Activated CD4-positive, alpha-beta T cell treated with anti-CD3 and anti-CD28 coated beads, Interleukin-2, amount 50 U/mL, for 1 hour (primary cell): ENCODE measurements at regions not wholly inside any gene's neighbourhood (a gene's known extent, or its start where the extent isn't known, plus 50 kb on each side); places are given as distances from the start of the nearest gene placed in this dataset.
"Not testable (repeated sequence)": the region's sequence is repeated elsewhere in the genome, so short reads cannot be mapped to it uniquely, and the experiment has no call there.

Source experiments
- DNase-seq: peaks from one replicate; pipeline ENCODE4 v3.0.0-alpha.2; 2020

DNA sequence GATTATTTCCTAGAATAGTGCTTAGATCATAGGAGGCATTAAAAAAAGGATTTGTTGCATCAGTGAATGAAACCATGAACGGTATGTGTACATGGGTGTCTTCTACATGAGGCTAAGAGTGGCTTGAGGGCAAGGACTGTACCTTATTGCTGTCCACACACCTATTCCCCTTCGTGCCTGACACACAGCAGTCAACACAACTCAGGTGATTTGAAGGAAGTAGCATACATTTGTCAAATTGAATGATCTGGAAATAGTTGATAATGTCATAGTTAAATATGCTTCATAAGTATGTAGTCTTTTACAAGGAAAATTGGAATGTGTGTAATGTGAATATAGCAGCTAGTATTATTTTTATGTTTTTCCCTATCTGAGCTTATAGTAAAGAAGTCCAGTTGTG is 189.0 kb upstream of the DAB1 start:
- DNase-seq = no peak

DNA sequence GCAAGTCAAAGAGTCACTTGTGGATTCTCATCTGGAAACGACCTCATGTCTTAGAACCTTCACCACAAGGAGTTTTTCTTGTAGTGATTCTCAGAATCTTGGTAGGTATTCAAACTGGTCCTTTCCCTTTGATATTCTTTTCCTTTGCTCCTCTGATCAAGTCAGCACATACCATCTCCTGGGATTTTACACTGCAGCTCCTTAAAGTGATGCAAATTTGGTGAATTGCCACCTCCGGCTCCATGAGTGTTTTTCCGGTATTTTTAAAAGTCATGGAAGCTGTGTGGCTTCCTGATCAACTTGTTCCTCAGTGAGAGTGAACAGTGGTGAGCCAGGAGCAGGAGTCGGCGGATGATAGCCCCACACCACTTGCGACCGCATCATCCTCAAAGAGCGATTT is 182.1 kb upstream of the DAB1 start:
- no peak for DNase-seq

- no peak for DNase-seq
Observed at GRCh38 chr1:57603696-57604095, 179.8 kb upstream of the DAB1 start.

DNA sequence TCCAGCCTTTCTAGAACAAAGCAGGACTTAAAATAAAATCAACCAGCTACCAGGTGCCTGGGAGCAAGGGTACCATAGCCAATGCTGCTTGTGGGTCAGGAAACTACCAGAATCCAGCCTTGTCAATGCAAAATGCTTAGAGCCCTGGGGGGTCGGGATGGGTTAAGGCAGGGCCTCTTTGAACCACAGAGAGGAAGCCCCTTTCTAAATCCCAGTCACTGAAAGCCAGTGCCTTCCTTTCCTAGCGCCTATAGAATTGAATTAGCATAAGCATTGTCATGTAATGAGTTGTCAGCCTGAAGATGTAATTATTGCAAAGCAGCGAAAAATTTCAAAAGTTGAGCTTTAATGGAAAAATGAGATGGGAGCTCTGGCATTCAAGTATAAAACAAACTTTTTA is 176.6 kb upstream of the DAB1 start:
- DNase-seq = no peak

DNA sequence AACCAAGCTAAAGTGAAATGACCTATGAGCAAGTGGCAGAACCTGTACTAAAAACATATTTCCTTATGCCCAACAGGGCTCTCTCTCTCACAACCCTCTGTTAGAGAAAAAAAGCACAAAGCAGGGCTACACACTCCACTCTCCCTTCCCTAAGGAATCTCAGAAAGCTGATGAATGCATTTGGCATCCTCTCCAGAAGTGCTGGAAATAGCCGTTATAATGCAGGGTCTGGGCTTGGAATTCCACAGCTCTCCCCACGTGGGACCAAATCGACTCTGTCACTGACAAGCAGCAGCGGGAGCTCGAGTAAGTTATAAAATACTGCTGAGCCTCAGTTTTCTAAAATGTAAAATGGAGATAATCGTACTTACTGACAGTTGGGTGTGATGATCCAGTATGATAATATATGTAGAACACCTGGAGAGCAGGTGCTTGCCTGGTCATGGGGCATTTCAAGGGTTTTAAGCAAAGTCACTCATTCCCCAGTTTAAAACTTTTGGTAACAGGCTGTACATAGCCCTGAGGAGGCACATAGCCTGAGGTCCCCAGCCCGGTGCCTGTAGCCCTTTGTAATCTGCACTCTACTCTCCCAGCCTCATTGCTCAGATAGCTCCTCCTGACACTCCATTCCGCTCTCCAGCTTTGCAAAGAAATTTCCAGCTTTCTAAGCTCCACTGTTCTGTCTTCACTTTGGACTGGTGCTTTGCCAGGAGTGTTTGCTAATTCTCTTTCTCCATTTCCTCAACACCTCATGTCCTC is 175.6 kb upstream of the DAB1 start:
- DNase-seq = no peak

- DNase-seq = no peak
Observed at GRCh38 chr1:57597036-57597435, 173.2 kb upstream of the DAB1 start.

DNA sequence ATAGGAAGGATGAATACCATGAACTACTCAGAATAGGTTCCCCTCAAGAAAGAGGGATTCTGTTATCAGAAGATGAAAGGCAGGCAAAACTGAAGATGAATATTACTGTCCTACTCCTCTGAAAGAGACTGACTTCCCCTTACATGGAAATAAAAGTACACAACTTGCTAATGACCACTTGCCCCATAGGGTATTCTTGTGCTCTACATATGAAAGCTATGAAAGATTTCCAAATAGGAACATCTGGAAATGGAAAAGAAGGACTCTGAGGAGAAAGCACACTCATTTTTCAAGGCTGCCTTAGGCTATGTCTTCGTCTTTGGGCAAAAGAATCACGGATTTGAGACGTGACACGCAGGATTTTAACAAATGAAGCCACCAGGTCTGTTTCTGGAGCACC is 170.1 kb upstream of the DAB1 start:
- DNase-seq = no peak

DNA sequence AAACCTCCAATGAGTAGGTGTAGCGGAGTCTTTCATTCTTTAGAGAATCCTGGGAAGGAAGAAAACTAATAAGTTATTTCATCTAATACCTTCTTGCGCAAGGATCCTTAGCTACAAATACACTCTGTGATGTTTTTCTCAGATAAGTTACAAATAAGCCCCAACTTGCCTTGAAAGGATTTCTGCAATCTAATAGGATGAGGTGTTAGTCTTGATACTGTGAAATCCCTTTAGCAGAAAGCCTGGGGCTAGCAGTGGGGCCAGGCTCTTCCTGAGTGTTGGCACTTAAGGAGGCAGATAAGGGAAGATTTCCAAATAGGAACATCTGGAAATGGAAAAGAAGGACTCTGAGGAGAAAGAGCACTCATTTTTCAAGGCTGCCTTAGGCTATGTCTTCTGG is 168.0 kb upstream of the DAB1 start:
- DNase-seq = no peak

DNA sequence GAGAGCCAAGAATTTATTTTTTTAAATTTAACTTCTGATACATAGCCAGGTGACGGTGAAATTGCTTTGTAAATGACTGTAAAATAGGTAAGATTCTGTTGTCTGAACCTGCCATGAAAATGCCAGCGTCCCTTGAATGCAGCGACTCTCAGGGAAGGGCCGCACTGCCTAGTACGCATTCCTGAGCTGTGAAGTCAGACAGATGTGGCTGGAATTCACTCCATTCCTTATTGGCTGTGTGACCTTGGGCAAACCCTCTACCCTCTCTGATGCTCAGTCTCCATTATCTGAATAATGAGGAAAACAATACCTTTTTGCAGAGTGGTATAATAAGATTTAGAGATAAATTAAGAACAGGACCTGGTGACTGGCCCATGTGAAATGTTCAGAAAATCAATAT is 167.1 kb upstream of the DAB1 start:
- DNase-seq = no peak

- DNase-seq = no peak
Observed at GRCh38 chr1:57586842-57587241, 163.0 kb upstream of the DAB1 start.

DNA sequence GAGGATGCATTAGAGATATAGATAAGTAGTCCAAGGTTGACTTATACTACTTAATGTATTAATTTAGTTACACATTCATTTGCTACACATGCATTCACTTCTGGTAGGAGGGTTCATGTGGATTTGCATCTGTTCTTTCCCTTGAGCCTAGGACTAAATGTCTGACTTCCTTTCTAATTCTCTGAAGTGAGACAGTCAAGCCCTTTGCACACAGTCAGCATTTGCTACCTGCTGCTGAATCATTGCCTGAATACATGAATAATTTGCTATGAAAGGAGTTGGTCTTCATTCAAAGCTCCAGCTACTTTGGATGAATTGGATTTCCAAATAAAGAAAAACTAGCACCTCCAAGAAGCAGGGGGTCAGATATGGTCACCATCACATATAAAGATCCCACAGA is 154.8 kb upstream of the DAB1 start:
- DNase-seq = no peak

DNA sequence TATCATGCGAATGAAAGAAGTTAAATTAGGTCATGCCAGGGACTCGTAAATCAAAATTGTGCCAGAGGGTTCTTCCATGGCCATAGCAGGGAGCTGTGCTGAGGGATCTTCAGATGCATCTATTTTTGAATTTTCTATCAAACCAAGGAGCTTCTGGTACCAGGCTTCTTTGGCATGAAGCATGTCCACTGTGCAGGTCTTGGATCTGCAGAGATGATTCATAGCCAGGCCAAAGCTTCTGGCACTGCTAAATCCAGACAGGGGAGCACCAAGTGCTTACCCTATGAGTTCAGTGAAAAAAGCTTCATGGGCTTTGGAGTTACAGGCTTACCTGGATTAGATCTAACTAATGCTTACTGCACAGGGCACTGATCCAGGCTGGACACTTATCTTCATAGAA is 154.2 kb upstream of the DAB1 start:
- DNase-seq = no peak

DNA sequence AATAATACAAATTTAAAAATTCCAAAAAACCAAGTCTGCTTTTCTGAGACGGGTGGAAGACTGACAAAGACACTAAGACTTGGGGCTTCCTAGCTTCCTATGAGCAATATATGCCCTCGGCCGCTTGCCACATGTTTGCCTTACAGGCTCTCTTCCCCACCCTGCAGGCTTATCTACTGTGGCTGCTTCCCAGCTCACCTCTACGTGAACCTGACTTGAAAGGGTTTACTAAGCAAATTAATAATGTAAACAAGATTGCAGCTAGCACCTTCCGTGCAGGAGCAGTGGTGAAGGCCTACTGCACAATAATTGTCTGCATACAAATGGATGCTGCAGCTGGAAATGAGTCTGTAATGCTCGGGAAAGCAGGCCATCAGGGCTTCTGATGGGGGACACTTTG is 152.9 kb upstream of the DAB1 start:
- no peak for DNase-seq

DNA sequence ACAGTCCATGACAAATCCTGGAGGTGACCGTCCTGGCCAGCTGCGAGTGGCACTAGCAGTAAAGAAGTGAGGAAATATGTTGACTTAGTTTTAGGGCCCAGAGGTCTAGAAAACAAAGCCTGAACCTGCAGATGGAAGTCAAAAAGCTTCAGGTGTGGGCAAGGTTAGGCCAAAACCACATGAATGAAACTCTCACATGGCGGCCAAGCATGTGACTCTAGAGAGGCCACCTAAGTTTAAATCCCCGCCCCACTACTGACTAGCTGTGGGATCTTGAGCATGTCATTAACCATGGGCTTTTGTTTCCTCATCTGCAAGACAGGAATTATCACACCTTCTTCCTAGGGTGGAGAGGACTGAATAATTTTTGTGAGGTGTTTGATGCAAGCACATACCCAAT is 148.2 kb upstream of the DAB1 start:
- DNase-seq = no peak

GRCh38 chr1:57558066-57558465 is 134.2 kb upstream of the DAB1 start:
- DNase-seq = not testable (repeated sequence)

DNA sequence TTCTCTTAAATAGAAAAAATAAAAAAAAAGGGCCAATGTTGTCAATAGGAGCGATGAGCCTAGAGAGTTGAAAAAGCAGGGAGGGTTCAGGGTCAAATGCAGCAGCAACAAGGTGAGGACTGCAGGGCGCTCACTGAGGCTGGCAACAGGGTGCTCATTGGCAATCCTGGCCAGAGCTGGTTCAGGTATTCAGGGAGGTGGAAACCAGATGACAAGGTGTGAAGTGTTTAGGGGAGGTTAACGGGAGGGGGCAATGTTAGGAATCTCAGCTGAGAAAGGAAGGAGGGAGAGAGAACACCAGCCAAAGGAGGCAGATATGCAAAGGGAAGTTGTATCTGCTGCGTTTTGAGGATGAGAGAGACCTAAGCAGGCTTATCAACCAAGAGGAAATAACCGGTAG is 129.8 kb upstream of the DAB1 start:
- DNase-seq = no peak

- DNase-seq = no peak
Observed at GRCh38 chr1:57551476-57551875, 127.6 kb upstream of the DAB1 start.

- no peak for DNase-seq
Observed at GRCh38 chr1:57550092-57550491, 126.2 kb upstream of the DAB1 start.

DNA sequence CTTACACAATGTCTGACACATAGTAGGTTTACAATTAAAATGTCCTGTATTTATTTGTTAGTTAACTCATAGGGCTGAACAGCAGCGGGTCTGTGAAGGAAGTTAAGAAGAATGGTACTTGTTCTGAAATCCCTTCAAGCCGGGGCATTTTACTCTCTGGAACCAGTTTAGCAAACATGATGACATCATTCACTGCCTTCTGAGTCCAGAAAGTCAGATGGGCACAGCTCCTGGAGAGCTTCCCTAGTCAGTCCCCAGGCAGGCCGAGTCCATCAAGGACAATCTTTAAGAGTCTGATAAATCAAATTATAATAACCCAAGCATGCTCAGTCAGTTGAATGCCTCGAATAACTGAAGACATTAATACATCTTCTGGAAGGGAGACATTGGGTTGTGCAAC is 125.4 kb upstream of the DAB1 start:
- DNase-seq = no peak

DNA sequence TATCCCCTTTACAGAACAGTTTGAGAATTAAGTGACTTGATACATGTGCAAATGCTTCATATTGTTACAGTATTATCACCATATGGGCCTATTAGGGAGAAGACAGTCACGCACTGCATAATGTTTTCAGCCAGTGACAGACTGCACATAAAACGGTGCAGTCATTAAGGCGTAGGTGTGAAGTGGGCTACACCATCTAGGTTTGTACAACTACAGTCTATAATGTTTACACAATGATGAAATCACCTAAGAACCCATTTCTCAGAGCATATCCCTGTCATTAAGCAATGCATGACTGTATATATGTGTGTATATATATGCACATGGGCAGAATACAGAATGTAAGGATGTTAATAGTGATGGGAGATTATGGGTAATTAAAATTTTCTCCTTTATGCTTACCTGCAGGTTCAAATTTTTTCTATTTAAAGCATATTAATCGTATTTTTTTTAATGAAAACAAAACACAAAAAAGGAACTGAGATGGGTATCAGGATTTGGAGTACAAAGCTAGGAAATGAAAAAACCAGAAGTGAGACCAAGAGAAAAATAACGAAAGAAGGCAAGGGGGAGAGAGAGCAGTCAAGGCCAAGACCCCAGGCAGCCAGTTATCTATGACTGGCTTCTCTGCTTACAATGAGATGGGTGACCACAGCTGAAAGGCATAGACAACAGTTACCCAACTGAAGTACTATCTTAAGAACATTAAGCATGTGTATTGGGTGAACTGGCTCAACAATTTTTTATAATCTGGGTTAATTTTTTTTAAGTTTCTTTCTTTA is 122.9 kb upstream of the DAB1 start:
- DNase-seq = no peak

- DNase-seq = no peak
Observed at GRCh38 chr1:57544345-57544744, 120.5 kb upstream of the DAB1 start.

DNA sequence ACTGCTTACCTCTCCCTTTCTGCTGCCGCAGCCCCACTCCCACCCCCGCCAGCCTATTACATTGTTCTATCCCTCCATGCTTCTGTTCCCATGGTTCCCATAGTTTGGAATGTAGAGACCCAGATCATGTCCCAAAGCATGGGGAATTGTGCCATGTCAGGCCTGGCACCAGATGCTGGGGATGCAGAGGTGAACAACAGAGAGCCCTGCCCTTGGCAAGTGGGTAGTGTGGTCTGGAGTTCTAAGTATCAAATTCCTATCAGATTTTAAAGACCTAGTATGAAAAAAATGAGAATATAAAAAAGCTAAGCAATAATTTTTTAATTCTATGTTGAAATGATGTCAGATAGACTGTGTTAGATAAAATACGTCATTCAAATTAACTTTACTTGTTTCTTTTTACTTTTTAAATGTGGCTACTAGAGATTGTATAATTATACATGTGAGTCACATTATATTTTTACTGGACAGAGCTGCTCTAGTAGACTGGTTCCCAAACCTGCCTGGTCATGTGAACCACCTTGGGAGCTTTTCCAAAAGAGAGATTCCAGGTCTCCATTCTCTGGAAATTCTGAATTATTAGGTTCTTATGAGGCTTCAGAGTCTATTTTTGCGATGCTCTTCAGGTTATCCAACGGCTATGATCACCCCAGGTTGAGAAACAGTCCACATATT is 113.0 kb upstream of the DAB1 start:
- DNase-seq = no peak

- DNase-seq = no peak
Observed at GRCh38 chr1:57532299-57532698, 108.4 kb upstream of the DAB1 start.

DNA sequence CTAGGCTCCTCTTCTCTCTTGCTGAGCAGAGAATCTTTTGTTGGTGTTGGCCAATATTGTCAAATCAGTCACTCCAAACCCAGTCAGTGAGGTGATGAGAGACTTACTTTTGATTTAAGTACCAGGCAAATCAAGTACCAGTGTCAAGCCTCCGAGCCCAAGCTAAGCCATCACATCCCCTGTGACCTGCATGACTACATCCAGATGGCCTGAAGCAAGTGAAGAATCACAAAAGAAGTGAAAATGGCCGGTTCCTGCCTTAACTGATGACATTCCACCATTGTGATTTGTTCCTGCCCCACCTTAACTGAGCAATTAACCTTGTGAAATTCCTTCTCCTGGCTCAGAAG is 107.0 kb upstream of the DAB1 start:
- not testable (repeated sequence) for DNase-seq
